HEK293 (cell line): ENCODE measurements at regions not wholly inside any gene's neighbourhood (a gene's known extent, or its start where the extent isn't known, plus 50 kb on each side); places are given as distances from the start of the nearest gene placed in this dataset.

ENCODE experiments used
- CTCF ChIP-seq: fragments of 450-650 bp; formaldehyde crosslinking; IDR thresholded peaks from 2 replicates; pipeline ENCODE4 v1.5.1; 2016; ENCODE audit warnings: missing biosample characterization, missing genetic modification characterization
- GLI4 ChIP-seq: fragments of 450-650 bp; formaldehyde crosslinking; IDR thresholded peaks from 2 replicates; pipeline ENCODE4 v1.5.1; 2016; ENCODE audit warnings: missing biosample characterization, missing genetic modification characterization
- REST ChIP-seq: fragments of 450-650 bp; formaldehyde crosslinking; IDR thresholded peaks from 2 replicates; pipeline ENCODE4 v1.5.1; 2016; ENCODE audit warnings: missing biosample characterization, missing genetic modification characterization
- YY1 ChIP-seq: fragments of 450-650 bp; formaldehyde crosslinking; IDR thresholded peaks from 2 replicates; pipeline ENCODE4 v1.5.1; 2018; ENCODE audit warnings: missing biosample characterization, missing genetic modification characterization
- ZBTB49 ChIP-seq: fragments of 450-650 bp; formaldehyde crosslinking; IDR thresholded peaks from 2 replicates; pipeline ENCODE4 v1.5.1; 2016; ENCODE audit warnings: missing biosample characterization, missing genetic modification characterization, low read depth
- ZNF114 ChIP-seq: fragments of 450-650 bp; formaldehyde crosslinking; IDR thresholded peaks from 2 replicates; pipeline ENCODE4 v1.5.0; 2017; ENCODE audit warnings: missing biosample characterization, missing genetic modification characterization
- ZNF211 ChIP-seq: fragments of 450-650 bp; formaldehyde crosslinking; IDR thresholded peaks from 2 replicates; pipeline ENCODE4 v1.5.1; 2016; ENCODE audit warnings: low read depth, missing biosample characterization, missing genetic modification characterization
- ZNF214 ChIP-seq: fragments of 450-650 bp; formaldehyde crosslinking; IDR thresholded peaks from 2 replicates; pipeline ENCODE4 v1.5.1; 2017; ENCODE audit warnings: missing biosample characterization, mild to moderate bottlenecking, missing genetic modification characterization, borderline replicate concordance
- ZNF302 ChIP-seq: fragments of 450-650 bp; formaldehyde crosslinking; IDR thresholded peaks from 2 replicates; pipeline ENCODE4 v1.5.1; 2016; ENCODE audit warnings: missing biosample characterization, missing genetic modification characterization, low read depth
- ZNF423 ChIP-seq: fragments of 450-650 bp; formaldehyde crosslinking; IDR thresholded peaks from 2 replicates; pipeline ENCODE4 v1.5.1; 2016; ENCODE audit warnings: missing biosample characterization, missing genetic modification characterization
- ZNF639 ChIP-seq: fragments of 450-650 bp; formaldehyde crosslinking; IDR thresholded peaks from 2 replicates; pipeline ENCODE4 v1.5.1; 2016; ENCODE audit warnings: missing biosample characterization, missing genetic modification characterization
- ZNF707 ChIP-seq: fragments of 450-650 bp; formaldehyde crosslinking; IDR thresholded peaks from 2 replicates; pipeline ENCODE4 v1.5.1; 2016; ENCODE audit warnings: missing biosample characterization, missing genetic modification characterization
- TF ChIP-seq, protein P1 (sequence below): fragments of 450-650 bp; formaldehyde crosslinking; IDR thresholded peaks from 2 replicates; pipeline ENCODE4 v1.5.1; 2017; ENCODE audit warnings: missing biosample characterization, missing genetic modification characterization
- TF ChIP-seq, protein P2 (sequence below): fragments of 450-650 bp; formaldehyde crosslinking; IDR thresholded peaks from 2 replicates; pipeline ENCODE4 v1.5.1; 2017; ENCODE audit warnings: missing biosample characterization, mild to moderate bottlenecking, missing genetic modification characterization, moderate library complexity

DNA sequence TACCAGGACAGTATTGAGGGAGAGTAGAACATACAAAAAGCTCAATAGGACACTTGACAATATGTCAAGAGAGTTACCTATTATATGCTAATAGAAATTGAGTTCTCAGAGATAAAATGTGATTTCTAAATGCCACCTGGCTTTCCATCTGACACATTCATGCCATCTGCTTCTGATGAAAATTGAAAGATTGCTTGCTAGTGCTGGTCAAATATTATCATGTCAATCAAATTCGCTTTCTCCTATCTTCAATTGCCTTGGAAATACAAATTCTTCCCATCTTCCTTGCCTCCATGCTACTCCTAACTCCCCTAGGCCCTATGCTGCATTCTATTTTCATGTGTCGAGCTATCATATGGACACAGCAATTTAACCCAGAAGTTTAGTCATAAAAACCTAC, 1076.9 kb downstream of the ARAP2 start:
- TF ChIP-seq CTCF (tag by site-specific recombination) (no peak), ZNF423 (tag by site-specific recombination) (no peak), ZNF707 (tag by site-specific recombination) (no peak), YY1 (no peak), GLI4 (no peak), ZNF302 (tag by site-specific recombination) (no peak), ZBTB49 (no peak), ZNF214 (no peak), ZNF211 (no peak), ZNF639 (no peak), REST (tag by site-specific recombination) (no peak), ZNF114 (tag by site-specific recombination) (no peak)
- TF ChIP-seq, protein P1, sequence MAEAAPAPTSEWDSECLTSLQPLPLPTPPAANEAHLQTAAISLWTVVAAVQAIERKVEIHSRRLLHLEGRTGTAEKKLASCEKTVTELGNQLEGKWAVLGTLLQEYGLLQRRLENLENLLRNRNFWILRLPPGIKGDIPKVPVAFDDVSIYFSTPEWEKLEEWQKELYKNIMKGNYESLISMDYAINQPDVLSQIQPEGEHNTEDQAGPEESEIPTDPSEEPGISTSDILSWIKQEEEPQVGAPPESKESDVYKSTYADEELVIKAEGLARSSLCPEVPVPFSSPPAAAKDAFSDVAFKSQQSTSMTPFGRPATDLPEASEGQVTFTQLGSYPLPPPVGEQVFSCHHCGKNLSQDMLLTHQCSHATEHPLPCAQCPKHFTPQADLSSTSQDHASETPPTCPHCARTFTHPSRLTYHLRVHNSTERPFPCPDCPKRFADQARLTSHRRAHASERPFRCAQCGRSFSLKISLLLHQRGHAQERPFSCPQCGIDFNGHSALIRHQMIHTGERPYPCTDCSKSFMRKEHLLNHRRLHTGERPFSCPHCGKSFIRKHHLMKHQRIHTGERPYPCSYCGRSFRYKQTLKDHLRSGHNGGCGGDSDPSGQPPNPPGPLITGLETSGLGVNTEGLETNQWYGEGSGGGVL = no peak
- TF ChIP-seq, protein P2, sequence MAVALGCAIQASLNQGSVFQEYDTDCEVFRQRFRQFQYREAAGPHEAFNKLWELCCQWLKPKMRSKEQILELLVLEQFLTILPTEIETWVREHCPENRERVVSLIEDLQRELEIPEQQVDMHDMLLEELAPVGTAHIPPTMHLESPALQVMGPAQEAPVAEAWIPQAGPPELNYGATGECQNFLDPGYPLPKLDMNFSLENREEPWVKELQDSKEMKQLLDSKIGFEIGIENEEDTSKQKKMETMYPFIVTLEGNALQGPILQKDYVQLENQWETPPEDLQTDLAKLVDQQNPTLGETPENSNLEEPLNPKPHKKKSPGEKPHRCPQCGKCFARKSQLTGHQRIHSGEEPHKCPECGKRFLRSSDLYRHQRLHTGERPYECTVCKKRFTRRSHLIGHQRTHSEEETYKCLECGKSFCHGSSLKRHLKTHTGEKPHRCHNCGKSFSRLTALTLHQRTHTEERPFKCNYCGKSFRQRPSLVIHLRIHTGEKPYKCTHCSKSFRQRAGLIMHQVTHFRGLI (tag by site-specific recombination) = no peak
